Esophagus muscularis mucosa (tissue), 4 donors: ENCODE measurements at regions not wholly inside any gene's neighbourhood (a gene's known extent, or its start where the extent isn't known, plus 50 kb on each side); places are given as distances from the start of the nearest gene placed in this dataset.

Source experiments
- DNase-seq: peaks from one replicate; pipeline ENCODE4 v3.0.0-alpha.2; 2017; ENCODE audit errors: extremely low spot score
- H3K27ac ChIP-seq, 4 donors: fragments of 200-600 bp; sonication (generic); replicated peaks in 1 of 4; 1 replicate in 3 of 4; 2 replicates in 1 of 4; pipeline ENCODE4 v1.5.1; 2016 to 2019; ENCODE audit warnings: mild to moderate bottlenecking in 1 of 4
- H3K27me3 ChIP-seq, 4 donors: fragments of 200-600 bp; sonication (generic); one replicate each; pipeline versions ENCODE4 v1.5.1 to v1.6.0; 2016 to 2019
- H3K36me3 ChIP-seq, 4 donors: fragments of 200-600 bp; sonication (generic); one replicate each; pipeline ENCODE4 v1.5.1; 2016 to 2019
- H3K4me1 ChIP-seq, 4 donors: fragments of 200-600 bp; sonication (generic); one replicate each; pipeline ENCODE4 v1.5.1; 2016 to 2019
- H3K4me3 ChIP-seq, 4 donors: fragments of 200-600 bp; sonication (generic); 1 replicate in 2 of 4; 2 replicates in 2 of 4; pipeline ENCODE4 v1.5.1; 2016 to 2019; ENCODE audit warnings: mild to moderate bottlenecking in 4 of 4, moderate library complexity in 1 of 4
- H3K9me3 ChIP-seq, 4 donors: fragments of 200-600 bp; sonication (generic); 1 replicate in 3 of 4; 2 replicates in 1 of 4; pipeline ENCODE4 v1.5.1; 2016 to 2019
- CTCF ChIP-seq, 3 experiments: fragments of 200-600 bp in 2 of 3; fragments of 450-650 bp in 1 of 3; sonication (generic) in 2 of 3; IDR thresholded peaks; one replicate each; pipeline ENCODE4 v1.5.1; 2017 to 2019; ENCODE audit warnings: antibody characterized with exemption in 3 of 3, mild to moderate bottlenecking in 2 of 3, moderate library complexity in 1 of 3
- EP300 ChIP-seq: sonication (generic); formaldehyde crosslinking; IDR thresholded peaks from one replicate; pipeline ENCODE4 v1.6.1; 2017; ENCODE audit warnings: antibody characterized with exemption
- POLR2A ChIP-seq: fragments of 450-650 bp; IDR thresholded peaks from one replicate; pipeline ENCODE4 v1.6.1; 2017; ENCODE audit warnings: antibody characterized with exemption, moderate library complexity, mild to moderate bottlenecking, low read depth
- POLR2AphosphoS5 ChIP-seq, 2 donors: sonication (generic); formaldehyde crosslinking; IDR thresholded peaks; one replicate each; pipeline ENCODE4 v1.6.1; 2017; ENCODE audit warnings: antibody characterized with exemption in 2 of 2
- WGBS: methylation state at CpG from one replicate; pipeline ENCODE4 v1.1.5; 2018; 5-methylcytosine and 5-hydroxymethylcytosine counted together
- intact Hi-C: fragments of 100-400 bp; cut with DNase I; formaldehyde crosslinking; loops from one replicate; pipeline ENCODE4 v1.15.1; 2023

- no peak for DNase-seq
- no peaks in the 10 kb centered on the region for H3K27me3 ChIP-seq
- no peaks in the 10 kb centered on the region for H3K36me3 ChIP-seq
- H3K4me1 ChIP-seq = no peaks in the 10 kb centered on the region
- TF ChIP-seq POLR2A = no peak
- H3K27ac ChIP-seq = no peak overlapping the region
- intact Hi-C loops = no loop called here
- H3K4me3 ChIP-seq = no peak overlapping the region
- peaks cover 0 to 4% (median 0%) of the 10 kb centered on the region in 4 donors for H3K9me3 ChIP-seq
These were observed 193.5 kb upstream of the RFX3 start for GRCh38 chr9:3719286-3719685.

- no peak for DNase-seq
- 91% methylated on average over 2 of the region's 2 CpGs for WGBS
- Histone ChIP-seq H3K4me3 (no peak overlapping the region), H3K9me3 (no peaks in the 10 kb centered on the region), H3K27ac (no peak overlapping the region), H3K36me3 (no peaks in the 10 kb centered on the region), H3K4me1 (no peaks in the 10 kb centered on the region), H3K27me3 (no peaks in the 10 kb centered on the region)
- no peak for TF ChIP-seq CTCF (IDR thresholded peaks at IDR 0.05)
- no peak for TF ChIP-seq POLR2AphosphoS5 (IDR thresholded peaks at IDR 0.05)
- TF ChIP-seq EP300 = no peak
- no peak for TF ChIP-seq POLR2A
- intact Hi-C loops = no loop called here
These were observed 190.6 kb upstream of the RFX3 start for GRCh38 chr9:3716415-3716814.

- WGBS = 60% methylated on average over 1 of the region's 1 CpG
- Histone ChIP-seq H3K27me3 (no peaks in the 10 kb centered on the region), H3K36me3 (no peaks in the 10 kb centered on the region), H3K4me3 (no peak overlapping the region), H3K9me3 (no peaks in the 10 kb centered on the region), H3K27ac (no peak overlapping the region), H3K4me1 (no peaks in the 10 kb centered on the region)
- TF ChIP-seq CTCF (IDR thresholded peaks at IDR 0.05) (no peak), POLR2A (no peak), POLR2AphosphoS5 (IDR thresholded peaks at IDR 0.05) (no peak), EP300 (no peak)
- intact Hi-C loops = no loop called here
- DNase-seq = no peak
These were observed 182.9 kb upstream of the RFX3 start for GRCh38 chr9:3708751-3709150.

GRCh38 chr9:3704890-3705289 is 179.1 kb upstream of the RFX3 start:
- intact Hi-C loops = no loop called here
- Histone ChIP-seq H3K9me3 (no peaks in the 10 kb centered on the region), H3K4me1 (no peaks in the 10 kb centered on the region), H3K4me3 (no peak overlapping the region), H3K27me3 (no peaks in the 10 kb centered on the region), H3K27ac (no peak overlapping the region), H3K36me3 (no peaks in the 10 kb centered on the region)
- no peak for TF ChIP-seq POLR2A
- TF ChIP-seq CTCF (IDR thresholded peaks at IDR 0.05) = no peak
- TF ChIP-seq EP300 = no peak
- no peak for TF ChIP-seq POLR2AphosphoS5 (IDR thresholded peaks at IDR 0.05)
- DNase-seq = no peak
- 87% methylated on average over 2 of the region's 2 CpGs for WGBS

GRCh38 chr9:3700772-3701171 is 175.0 kb upstream of the RFX3 start:
- intact Hi-C loops = no loop called here
- Histone ChIP-seq H3K27ac (no peak overlapping the region), H3K4me3 (no peak overlapping the region), H3K27me3 (no peaks in the 10 kb centered on the region), H3K4me1 (no peaks in the 10 kb centered on the region), H3K9me3 (no peaks in the 10 kb centered on the region), H3K36me3 (no peaks in the 10 kb centered on the region)
- no peak for TF ChIP-seq EP300
- TF ChIP-seq POLR2AphosphoS5 (IDR thresholded peaks at IDR 0.05) = no peak
- TF ChIP-seq POLR2A = no peak
- TF ChIP-seq CTCF (IDR thresholded peaks at IDR 0.05) = no peak
- 82% methylated on average over 2 of the region's 2 CpGs for WGBS
- DNase-seq = no peak
